ENCODE measurements at regions not wholly inside any gene's neighbourhood (a gene's known extent, or its start where the extent isn't known, plus 50 kb on each side); places are given as distances from the start of the nearest gene placed in this dataset.
A peak's percentile ranks its signal among the peaks of the same experiment; 100 is the strongest.

- ChIA-PET POLR2A (no interaction called here), CTCF (ENCODE audit: low intra/inter-chr PET ratio) (no interaction called here)
- Histone ChIP-seq H3K9ac (ENCODE audit: insufficient read depth in 1 of 2, low read depth in 2 of 2, low read length in 2 of 2) (no peak overlapping the region), H3K4me2 (ENCODE audit: insufficient read depth, low read length) (no peak overlapping the region), H2AFZ (ENCODE audit: low read depth, low read length) (no peak overlapping the region), H3K4me1 (replicated peaks in 1 of 2; ENCODE audit: control insufficient read depth in 2 of 2, insufficient read depth in 2 of 2, low read length in 2 of 2) (no peaks in the 10 kb centered on the region), H3K36me3 (ENCODE audit: control insufficient read depth, insufficient read depth, low read length) (no peaks in the 10 kb centered on the region), H3K27me3 (ENCODE audit: control insufficient read depth in 2 of 2, insufficient read depth in 2 of 2, low read length in 2 of 2) (no peaks in the 10 kb centered on the region), H4K20me1 (replicated peaks; ENCODE audit: control insufficient read depth, insufficient read depth, low read length) (no peaks in the 10 kb centered on the region), H3K27ac (ENCODE audit: extremely low read depth, low read depth, low read length) (no peak overlapping the region), H3K79me2 (ENCODE audit: control insufficient read depth, insufficient read depth, low read length) (no peaks in the 10 kb centered on the region), H3K9me3 (replicated peaks; ENCODE audit: control insufficient read depth, insufficient read depth, low read depth, low read length) (no peaks in the 10 kb centered on the region), H3K9me1 (ENCODE audit: control insufficient read depth, insufficient read depth, low read length) (no peaks in the 10 kb centered on the region), H3K4me3 (no peak overlapping the region)
- BruUV-seq (replicated peaks) = no TSS peak
- FAIRE-seq (no peak), ATAC-seq (no peak), DNase-seq (ENCODE audit: extremely low read depth in 1 of 4, low spot score in 3 of 4) (no peak)
- in situ Hi-C loops (cut with MboI) = no loop called here
- 0% methylated on average over 2 of the region's 2 CpGs for WGBS (ENCODE audit: insufficient coverage, low coverage, missing lambda C conversion rate)
- no peak for TF ChIP-seq TAF1 (IDR thresholded peaks at IDR 0.05; ENCODE audit: control insufficient read depth, extremely low read depth, insufficient read depth, low read length, severe bottlenecking)
- no peak for TF ChIP-seq TBP (optimal IDR thresholded peaks at IDR 0.05; ENCODE audit: low read depth, low read length)
- no peak for TF ChIP-seq NFYB (IDR thresholded peaks at IDR 0.05; ENCODE audit: extremely low read depth, insufficient read length)
- TF ChIP-seq ZNF316 (IDR thresholded peaks at IDR 0.05) = peak; percentile 52
- TF ChIP-seq ETS1 (conservative IDR thresholded peaks at IDR 0.05; ENCODE audit: control insufficient read depth, low read depth, low read length) = no peak
- no peak for TF ChIP-seq ZBTB5 (IDR thresholded peaks at IDR 0.05)
- intact Hi-C loops (cut with micrococcal nuclease) = no loop called here
Observed at GRCh38 chr2:107405261-107405660, 421.4 kb upstream of the RGPD4 start.

Measured in K562 (cell line).